ENCODE measurements at regions not wholly inside any gene's neighbourhood (a gene's known extent, or its start where the extent isn't known, plus 50 kb on each side); places are given as distances from the start of the nearest gene placed in this dataset.
"Not testable (repeated sequence)": the region's sequence is repeated elsewhere in the genome, so short reads cannot be mapped to it uniquely, and the experiment has no call there.

- no peak for DNase-seq
Observed at GRCh38 chr1:212155219-212155618, 119.7 kb downstream of the DTL start.

GRCh38 chr1:212157252-212157651 is 121.7 kb downstream of the DTL start:
- DNase-seq: no peak

GRCh38 chr1:212158912-212159796 is 123.6 kb downstream of the DTL start:
- no peak for DNase-seq

GRCh38 chr1:212161231-212161781 is 123.9 kb upstream of the PPP2R5A start:
- DNase-seq: no peak

GRCh38 chr1:212162635-212163034 is 122.6 kb upstream of the PPP2R5A start:
- DNase-seq: peak; percentile 11

- no peak for DNase-seq
Observed at GRCh38 chr1:212164095-212164872, 120.9 kb upstream of the PPP2R5A start.

GRCh38 chr1:212166244-212166643 is 119.0 kb upstream of the PPP2R5A start:
- DNase-seq: no peak

- DNase-seq: no peak
Observed at GRCh38 chr1:212166644-212167043, 118.6 kb upstream of the PPP2R5A start.

- no peak for DNase-seq
Observed at GRCh38 chr1:212167098-212167497, 118.1 kb upstream of the PPP2R5A start.

GRCh38 chr1:212173567-212173966 is 111.6 kb upstream of the PPP2R5A start:
- no peak for DNase-seq

- DNase-seq: not testable (repeated sequence)
Observed at GRCh38 chr1:212174295-212174694, 110.9 kb upstream of the PPP2R5A start.

GRCh38 chr1:212177542-212177941 is 107.7 kb upstream of the PPP2R5A start:
- no peak for DNase-seq

GRCh38 chr1:212178851-212179250 is 106.4 kb upstream of the PPP2R5A start:
- peak; percentile 33 for DNase-seq

- no peak for DNase-seq
Observed at GRCh38 chr1:212179394-212180076, 105.7 kb upstream of the PPP2R5A start.

GRCh38 chr1:212181015-212181882 is 104.0 kb upstream of the PPP2R5A start:
- no peak for DNase-seq

GRCh38 chr1:212182171-212182570 is 103.0 kb upstream of the PPP2R5A start:
- no peak for DNase-seq

- DNase-seq: no peak
Observed at GRCh38 chr1:212182579-212182978, 102.6 kb upstream of the PPP2R5A start.

- DNase-seq: peak; percentile 6
Observed at GRCh38 chr1:212186427-212187207, 98.6 kb upstream of the PPP2R5A start.

- no peak for DNase-seq
Observed at GRCh38 chr1:212188599-212189351, 96.4 kb upstream of the PPP2R5A start.

Measured in muscle of arm (tissue), 1 donor.